GM12872 (cell line): ENCODE measurements at regions not wholly inside any gene's neighbourhood (a gene's known extent, or its start where the extent isn't known, plus 50 kb on each side); places are given as distances from the start of the nearest gene placed in this dataset.

Source experiments
- TF ChIP-seq, protein P1 (sequence below): IDR thresholded peaks from 3 replicates; pipeline ENCODE4 v1.5.1; 2011; ENCODE audit warnings: low read depth, mild to moderate bottlenecking, low read length, moderate library complexity; ENCODE audit not compliant: insufficient read depth

DNA sequence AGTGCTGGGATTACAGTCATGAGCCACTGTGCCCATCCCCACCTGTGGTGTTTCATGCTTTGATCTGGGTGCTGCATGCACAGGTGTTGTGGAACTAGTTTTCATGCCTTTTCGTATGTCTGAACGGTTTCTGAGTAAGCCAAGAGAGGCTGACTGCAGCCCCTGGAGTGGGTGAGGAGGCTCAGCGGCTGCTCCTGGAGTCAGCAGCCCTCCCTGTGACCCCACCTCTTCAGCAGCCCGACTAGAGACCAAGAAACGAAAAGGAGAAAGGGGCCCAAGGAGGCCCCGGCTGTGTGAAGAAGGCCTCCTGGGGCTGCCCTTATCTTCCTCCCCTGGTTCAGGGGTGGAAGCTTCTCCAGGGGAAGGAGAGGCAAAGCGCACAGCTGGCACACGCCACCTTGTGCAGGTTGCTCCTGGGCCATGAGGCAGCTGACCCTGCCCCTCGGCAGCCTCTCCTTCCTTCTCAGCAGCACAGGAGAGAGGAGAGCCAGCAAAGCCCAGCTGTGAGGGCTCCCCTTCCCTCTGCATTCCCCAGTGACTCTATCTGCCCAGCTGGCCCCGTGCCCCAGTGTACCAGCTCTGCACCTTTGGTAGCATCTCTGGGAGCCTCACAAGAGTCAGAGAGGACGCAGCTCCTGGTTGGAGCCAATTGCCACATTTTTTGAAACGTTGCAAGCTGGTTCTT is 182.5 kb upstream of the HS6ST1 start:
- TF ChIP-seq, protein P1, sequence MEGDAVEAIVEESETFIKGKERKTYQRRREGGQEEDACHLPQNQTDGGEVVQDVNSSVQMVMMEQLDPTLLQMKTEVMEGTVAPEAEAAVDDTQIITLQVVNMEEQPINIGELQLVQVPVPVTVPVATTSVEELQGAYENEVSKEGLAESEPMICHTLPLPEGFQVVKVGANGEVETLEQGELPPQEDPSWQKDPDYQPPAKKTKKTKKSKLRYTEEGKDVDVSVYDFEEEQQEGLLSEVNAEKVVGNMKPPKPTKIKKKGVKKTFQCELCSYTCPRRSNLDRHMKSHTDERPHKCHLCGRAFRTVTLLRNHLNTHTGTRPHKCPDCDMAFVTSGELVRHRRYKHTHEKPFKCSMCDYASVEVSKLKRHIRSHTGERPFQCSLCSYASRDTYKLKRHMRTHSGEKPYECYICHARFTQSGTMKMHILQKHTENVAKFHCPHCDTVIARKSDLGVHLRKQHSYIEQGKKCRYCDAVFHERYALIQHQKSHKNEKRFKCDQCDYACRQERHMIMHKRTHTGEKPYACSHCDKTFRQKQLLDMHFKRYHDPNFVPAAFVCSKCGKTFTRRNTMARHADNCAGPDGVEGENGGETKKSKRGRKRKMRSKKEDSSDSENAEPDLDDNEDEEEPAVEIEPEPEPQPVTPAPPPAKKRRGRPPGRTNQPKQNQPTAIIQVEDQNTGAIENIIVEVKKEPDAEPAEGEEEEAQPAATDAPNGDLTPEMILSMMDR, result no peak

GRCh38 chr2:128501700-128502099 is 183.0 kb upstream of the HS6ST1 start:
- TF ChIP-seq, protein P1, result no peak

DNA sequence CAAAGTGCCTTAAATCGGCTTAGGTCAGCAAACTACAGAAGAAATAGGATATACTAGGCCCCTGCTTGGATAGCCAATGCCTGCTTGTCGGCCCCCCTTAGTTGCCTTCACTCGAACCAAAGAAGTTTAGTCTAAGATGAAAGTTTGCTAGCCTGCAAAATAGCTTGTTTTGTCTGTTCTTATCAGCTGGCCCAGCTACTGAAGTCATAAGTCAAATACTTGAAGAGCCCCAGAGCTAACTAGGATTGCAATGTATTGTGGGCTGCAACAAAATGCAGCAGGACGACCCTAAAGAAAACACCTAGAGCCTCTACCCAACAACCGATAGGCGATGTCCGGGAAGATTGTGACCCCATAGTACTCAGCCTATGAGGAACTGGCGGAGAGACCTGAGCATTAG is 183.5 kb upstream of the HS6ST1 start:
- TF ChIP-seq, protein P1, result no peak

GRCh38 chr2:128502638-128503246 is 184.1 kb upstream of the HS6ST1 start:
- TF ChIP-seq, protein P1, result no peak

- TF ChIP-seq, protein P1, result no peak
These were observed 185.0 kb upstream of the HS6ST1 start for GRCh38 chr2:128503399-128504245.

DNA sequence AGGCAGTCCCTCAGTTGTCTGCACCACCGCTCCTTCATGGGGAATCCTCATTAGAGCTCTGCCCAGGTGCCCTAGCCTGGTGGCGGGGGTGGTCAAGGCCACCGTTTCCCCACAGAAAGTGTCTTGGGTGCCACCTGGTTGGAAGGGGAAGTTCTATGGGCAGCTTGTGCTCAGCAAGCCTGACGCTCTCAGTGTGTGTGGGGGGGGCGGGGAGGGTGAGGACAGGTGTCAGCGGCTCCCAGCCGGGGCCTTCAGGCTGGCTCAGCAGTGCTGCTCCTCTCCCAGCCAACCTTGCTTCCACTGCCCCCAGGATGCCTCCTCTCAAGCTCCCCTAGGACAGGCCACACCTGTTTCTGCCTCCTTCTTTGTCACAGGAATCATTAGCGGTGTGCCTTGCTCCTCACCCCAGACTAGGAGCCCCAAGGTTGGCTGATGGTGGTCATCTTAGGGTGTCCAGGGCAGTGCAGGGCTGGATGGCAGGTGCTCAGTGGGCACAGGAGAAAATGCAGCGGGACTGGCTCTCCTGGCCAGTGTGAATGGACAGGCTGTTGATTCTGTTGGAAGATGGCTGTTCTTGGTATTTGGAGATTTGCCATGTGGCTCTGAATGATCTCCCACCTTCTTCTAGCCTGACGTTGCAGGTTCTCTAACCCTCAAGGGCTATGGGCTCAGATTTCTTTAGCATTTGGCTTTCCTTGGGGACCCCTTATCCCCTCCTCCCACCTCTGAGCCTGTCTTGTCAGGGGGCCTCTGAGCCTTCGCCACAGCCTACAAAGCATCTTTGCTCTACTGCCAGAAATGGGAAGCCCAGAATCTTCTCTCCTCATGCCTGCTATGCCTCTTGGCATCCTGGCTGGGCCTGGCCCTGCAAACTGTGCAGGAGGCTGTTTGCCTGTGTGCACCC is 185.8 kb upstream of the HS6ST1 start:
- TF ChIP-seq, protein P1, result no peak
